Thoracic aorta (tissue), 2 donors: ENCODE measurements at regions not wholly inside any gene's neighbourhood (a gene's known extent, or its start where the extent isn't known, plus 50 kb on each side); places are given as distances from the start of the nearest gene placed in this dataset.
"Not testable (repeated sequence)": the region's sequence is repeated elsewhere in the genome, so short reads cannot be mapped to it uniquely, and the experiment has no call there.

Experiments
- ATAC-seq: fragments of 150-250 bp; one replicate; pipeline ENCODE4 v1.8.0; 2017; ENCODE audit warnings: low read depth; ENCODE audit not compliant: insufficient number of reproducible peaks, low FRiP score
- DNase-seq: peaks from one replicate; pipeline ENCODE4 v3.0.0-alpha.2; 2020; ENCODE audit warnings: low spot score
- H3K27ac ChIP-seq, 2 donors: fragments of 200-600 bp; sonication (generic); 1 replicate in 1 of 2; 2 replicates in 1 of 2; pipeline ENCODE4 v1.5.1; 2016; ENCODE audit warnings: mild to moderate bottlenecking in 2 of 2, moderate library complexity in 2 of 2
- H3K27me3 ChIP-seq: fragments of 200-600 bp; sonication (generic); replicated peaks from 2 replicates; pipeline ENCODE4 v1.6.0; 2016; ENCODE audit warnings: mild to moderate bottlenecking; ENCODE audit not compliant: insufficient read depth
- H3K36me3 ChIP-seq: fragments of 200-600 bp; sonication (generic); one replicate; pipeline ENCODE4 v1.5.1; 2016
- H3K4me1 ChIP-seq, 2 donors: fragments of 200-600 bp; sonication (generic); 1 replicate in 1 of 2; 2 replicates in 1 of 2; pipeline versions ENCODE4 v1.5.1 to v1.6.0; 2016; ENCODE audit warnings: low read depth in 2 of 2, mild to moderate bottlenecking in 1 of 2; ENCODE audit not compliant: control insufficient read depth in 1 of 2
- H3K4me3 ChIP-seq: fragments of 200-600 bp; sonication (generic); 2 replicates; pipeline ENCODE4 v1.5.1; 2016; ENCODE audit warnings: mild to moderate bottlenecking
- H3K9me3 ChIP-seq: fragments of 200-600 bp; sonication (generic); 2 replicates; pipeline ENCODE4 v1.5.1; 2016
- TF ChIP-seq, protein P1 (sequence below): fragments of 200-600 bp; sonication (generic); IDR thresholded peaks from one replicate; pipeline ENCODE4 v1.5.1; 2019; ENCODE audit warnings: antibody characterized with exemption

DNA sequence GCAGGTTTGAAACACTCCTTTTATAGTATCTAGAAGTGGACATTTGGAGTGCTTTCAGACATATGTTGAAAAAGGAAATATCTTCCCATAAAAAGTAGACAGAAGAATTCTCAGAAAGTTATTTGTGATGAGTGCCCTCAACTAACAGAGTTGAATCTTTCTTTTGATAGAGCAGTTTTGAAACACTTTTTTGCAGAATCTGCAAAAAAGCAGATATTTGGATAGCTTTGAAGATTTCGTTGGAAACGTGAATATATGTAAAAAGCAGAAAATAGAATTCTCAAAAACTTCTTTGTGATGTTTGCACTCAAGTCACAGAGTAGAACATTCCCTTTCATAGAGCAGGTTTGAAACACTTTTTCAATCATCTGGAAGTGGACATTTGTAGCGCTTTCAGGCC, 676.4 kb upstream of the ZNF337 start:
- H3K9me3 ChIP-seq, H3K4me3 ChIP-seq, H3K36me3 ChIP-seq, H3K4me1 ChIP-seq, H3K27ac ChIP-seq, H3K27me3 ChIP-seq, ATAC-seq, DNase-seq: not testable (repeated sequence)

DNA sequence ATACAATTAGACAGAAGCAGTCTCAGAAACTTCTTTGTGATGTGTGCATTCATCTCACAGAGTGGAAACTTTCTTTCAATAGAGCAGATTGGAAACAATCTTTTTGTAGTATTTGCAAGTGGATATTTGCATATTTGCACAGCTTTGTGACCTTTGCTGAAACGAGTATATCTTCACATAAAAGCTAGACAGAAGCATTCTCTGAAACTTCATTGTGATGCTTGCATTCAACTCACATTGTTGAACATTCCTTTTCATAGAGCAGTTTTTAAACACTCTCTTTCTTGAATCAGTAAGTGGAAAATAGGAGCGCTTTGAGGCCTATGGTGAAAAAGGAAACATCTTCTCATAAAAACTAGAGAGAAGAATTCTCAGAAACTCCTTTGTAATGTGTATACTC, 657.9 kb upstream of the ZNF337 start:
- DNase-seq (no peak), ATAC-seq (no peak)
- Histone ChIP-seq H3K9me3 (no peaks in the 10 kb centered on the region), H3K4me1 (no peaks in the 10 kb centered on the region), H3K27ac (no peak overlapping the region), H3K36me3 (no peaks in the 10 kb centered on the region), H3K4me3 (no peak overlapping the region), H3K27me3 (no peaks in the 10 kb centered on the region)
- TF ChIP-seq, protein P1, sequence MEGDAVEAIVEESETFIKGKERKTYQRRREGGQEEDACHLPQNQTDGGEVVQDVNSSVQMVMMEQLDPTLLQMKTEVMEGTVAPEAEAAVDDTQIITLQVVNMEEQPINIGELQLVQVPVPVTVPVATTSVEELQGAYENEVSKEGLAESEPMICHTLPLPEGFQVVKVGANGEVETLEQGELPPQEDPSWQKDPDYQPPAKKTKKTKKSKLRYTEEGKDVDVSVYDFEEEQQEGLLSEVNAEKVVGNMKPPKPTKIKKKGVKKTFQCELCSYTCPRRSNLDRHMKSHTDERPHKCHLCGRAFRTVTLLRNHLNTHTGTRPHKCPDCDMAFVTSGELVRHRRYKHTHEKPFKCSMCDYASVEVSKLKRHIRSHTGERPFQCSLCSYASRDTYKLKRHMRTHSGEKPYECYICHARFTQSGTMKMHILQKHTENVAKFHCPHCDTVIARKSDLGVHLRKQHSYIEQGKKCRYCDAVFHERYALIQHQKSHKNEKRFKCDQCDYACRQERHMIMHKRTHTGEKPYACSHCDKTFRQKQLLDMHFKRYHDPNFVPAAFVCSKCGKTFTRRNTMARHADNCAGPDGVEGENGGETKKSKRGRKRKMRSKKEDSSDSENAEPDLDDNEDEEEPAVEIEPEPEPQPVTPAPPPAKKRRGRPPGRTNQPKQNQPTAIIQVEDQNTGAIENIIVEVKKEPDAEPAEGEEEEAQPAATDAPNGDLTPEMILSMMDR, result no peak

DNA sequence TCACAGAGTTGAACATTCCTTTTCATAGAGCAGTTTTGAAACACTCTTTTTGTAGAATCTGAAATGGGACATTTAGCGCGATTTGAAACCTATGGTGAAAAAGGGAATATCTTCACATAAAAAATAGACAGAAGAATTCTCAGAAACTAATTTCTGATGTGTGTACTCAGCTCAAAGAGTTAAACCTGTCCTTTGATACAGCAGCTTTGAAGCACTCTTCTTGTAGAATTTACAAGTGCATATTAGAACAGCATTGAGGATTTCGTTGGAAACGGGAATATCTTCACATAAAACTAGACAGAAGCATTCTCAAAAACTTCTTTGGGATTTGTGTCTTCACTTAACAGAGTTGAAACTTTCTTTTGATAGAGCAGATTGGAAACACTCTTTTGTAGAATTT, 650.7 kb upstream of the ZNF337 start:
- H3K36me3 ChIP-seq, result no peaks in the 10 kb centered on the region
- ATAC-seq (no peak), DNase-seq (no peak)
- TF ChIP-seq, protein P1, result no peak
- H3K27me3 ChIP-seq, result no peaks in the 10 kb centered on the region
- no peak overlapping the region for H3K4me3 ChIP-seq
- H3K4me1 ChIP-seq, result no peaks in the 10 kb centered on the region
- H3K9me3 ChIP-seq, result no peaks in the 10 kb centered on the region
- no peak overlapping the region for H3K27ac ChIP-seq

DNA sequence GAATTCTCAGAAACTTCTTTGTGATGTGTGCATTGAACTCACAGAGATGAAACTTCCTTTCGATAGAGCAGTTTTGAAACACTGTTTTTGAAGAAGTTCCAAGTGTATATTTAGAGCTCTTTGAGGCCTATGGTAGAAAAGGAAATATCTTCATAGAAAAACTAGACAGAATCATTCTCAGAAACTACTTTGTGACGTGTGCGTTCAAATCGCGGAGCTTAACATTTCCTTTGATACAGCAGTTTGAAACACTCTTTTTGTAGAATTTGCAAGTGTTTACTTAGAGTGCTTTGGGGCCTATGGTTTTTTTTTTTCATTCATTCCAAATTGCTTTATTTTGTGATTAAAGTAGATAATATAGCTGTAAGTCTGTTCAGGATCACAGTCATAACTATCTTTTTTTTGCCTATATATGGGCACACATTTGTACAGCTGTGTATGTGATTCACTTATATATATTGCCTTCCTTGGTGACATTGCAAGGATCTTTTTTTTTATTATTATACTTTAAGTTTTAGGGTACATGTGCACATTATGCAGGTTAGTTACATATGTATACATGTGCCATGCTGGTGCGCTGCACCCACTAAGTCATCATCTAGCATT, 643.9 kb upstream of the ZNF337 start:
- H3K36me3 ChIP-seq, ATAC-seq, DNase-seq, H3K4me3 ChIP-seq, H3K27ac ChIP-seq, H3K9me3 ChIP-seq, H3K27me3 ChIP-seq, H3K4me1 ChIP-seq: not testable (repeated sequence)

DNA sequence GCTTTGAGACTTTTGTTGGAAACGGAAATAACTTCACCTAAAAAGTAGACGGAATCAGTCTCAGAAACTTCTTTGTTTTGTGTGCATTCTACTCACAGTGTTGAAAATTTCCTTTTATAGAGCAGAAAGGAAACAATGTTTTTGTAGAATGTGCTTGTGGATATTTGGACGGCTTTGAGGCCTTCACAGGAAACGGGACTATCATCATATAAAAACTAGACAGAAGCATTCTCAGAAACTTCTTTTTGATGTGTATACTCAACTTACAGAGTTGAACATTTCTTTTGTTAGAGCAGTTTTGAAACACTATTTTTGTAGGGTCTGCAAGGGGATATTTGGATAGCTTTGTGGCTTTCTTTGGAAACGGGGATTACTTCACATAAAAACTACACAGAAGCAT, 627.5 kb upstream of the ZNF337 start:
- no peaks in the 10 kb centered on the region for H3K4me1 ChIP-seq
- no peak for DNase-seq
- TF ChIP-seq, protein P1, result no peak

DNA sequence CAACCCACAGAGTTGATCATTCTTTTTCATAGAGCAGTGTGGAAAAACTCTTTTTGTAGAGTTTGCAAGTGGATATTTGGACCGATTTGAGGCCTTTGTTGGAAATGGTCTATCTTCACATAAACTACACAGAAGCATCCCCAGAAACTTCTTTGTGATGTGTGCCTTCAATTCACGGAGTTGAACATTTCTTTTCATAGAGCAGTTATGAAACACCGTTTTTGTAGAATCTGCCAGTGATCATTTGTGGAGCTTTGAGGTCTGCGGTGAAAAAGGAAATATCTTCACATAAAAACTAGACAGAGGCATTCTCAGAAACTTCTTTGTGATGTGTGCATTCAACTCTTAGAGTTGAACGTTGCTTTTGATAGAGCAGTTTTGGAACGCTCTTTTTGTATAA, 618.4 kb upstream of the ZNF337 start:
- no peaks in the 10 kb centered on the region for H3K4me1 ChIP-seq
- no peak overlapping the region for H3K4me3 ChIP-seq
- no peaks in the 10 kb centered on the region for H3K9me3 ChIP-seq
- DNase-seq (no peak), ATAC-seq (no peak)
- TF ChIP-seq, protein P1, result no peak
- no peaks in the 10 kb centered on the region for H3K36me3 ChIP-seq
- H3K27ac ChIP-seq, result no peak overlapping the region
- H3K27me3 ChIP-seq, result no peaks in the 10 kb centered on the region

More for the DNA sequence above, 627.5 kb upstream of the ZNF337 start:
- no peak overlapping the region for H3K27ac ChIP-seq
- no peaks in the 10 kb centered on the region for H3K9me3 ChIP-seq
- ATAC-seq, result no peak
- no peak overlapping the region for H3K4me3 ChIP-seq
- no peaks in the 10 kb centered on the region for H3K36me3 ChIP-seq
- no peaks in the 10 kb centered on the region for H3K27me3 ChIP-seq

DNA sequence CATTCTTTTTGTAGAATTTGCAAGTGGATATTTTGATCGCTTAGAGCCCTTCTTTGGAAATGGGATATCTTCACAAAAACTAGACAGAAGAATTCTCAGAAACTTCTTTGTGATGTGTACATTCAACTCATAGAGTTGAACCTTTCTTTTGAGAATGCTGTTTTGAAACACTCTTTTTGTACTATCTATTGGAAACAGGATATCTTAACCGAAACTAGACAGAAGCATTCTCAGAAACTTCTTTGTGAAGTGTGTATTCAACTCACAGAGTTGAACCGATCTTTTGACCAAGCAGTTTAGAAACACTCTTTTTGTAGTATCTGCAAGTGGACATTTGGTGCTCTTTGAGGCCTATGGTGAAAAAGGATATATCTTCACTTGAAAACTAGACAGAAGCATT, 613.1 kb upstream of the ZNF337 start:
- DNase-seq, H3K9me3 ChIP-seq, H3K4me1 ChIP-seq, H3K27me3 ChIP-seq, ATAC-seq, H3K36me3 ChIP-seq, H3K27ac ChIP-seq, H3K4me3 ChIP-seq: not testable (repeated sequence)
